Mucosa of gallbladder (tissue), 1 donor: ENCODE measurements at regions not wholly inside any gene's neighbourhood (a gene's known extent, or its start where the extent isn't known, plus 50 kb on each side); places are given as distances from the start of the nearest gene placed in this dataset.

ENCODE experiments used
- DNase-seq: peaks from one replicate; pipeline ENCODE4 v3.0.0-alpha.2; 2020; ENCODE audit warnings: low spot score
- donor health status: DM: no; HTN: no; CAD: no.

GRCh38 chr5:166163996-166164610, 2127.3 kb upstream of the WWC1 start:
- DNase-seq: no peak

GRCh38 chr5:166165596-166165995, 2125.8 kb upstream of the WWC1 start:
- no peak for DNase-seq

- DNase-seq: no peak
Measured at GRCh38 chr5:166166071-166166470, 2125.4 kb upstream of the WWC1 start.

GRCh38 chr5:166172597-166172996, 2118.8 kb upstream of the WWC1 start:
- DNase-seq: no peak

GRCh38 chr5:166178411-166179080, 2112.9 kb upstream of the WWC1 start:
- no peak for DNase-seq

GRCh38 chr5:166185185-166185584, 2106.3 kb upstream of the WWC1 start:
- DNase-seq: no peak

GRCh38 chr5:166188501-166189325, 2102.7 kb upstream of the WWC1 start:
- DNase-seq: no peak

- DNase-seq: no peak
Measured at GRCh38 chr5:166192696-166193095, 2098.7 kb upstream of the WWC1 start.

- no peak for DNase-seq
Measured at GRCh38 chr5:166195981-166196380, 2095.5 kb upstream of the WWC1 start.

- no peak for DNase-seq
Measured at GRCh38 chr5:166200532-166200931, 2090.9 kb upstream of the WWC1 start.

GRCh38 chr5:166211640-166212039, 2079.8 kb upstream of the WWC1 start:
- no peak for DNase-seq

GRCh38 chr5:166236327-166236726, 2055.1 kb upstream of the WWC1 start:
- DNase-seq: no peak

- DNase-seq: no peak
Measured at GRCh38 chr5:166240705-166241104, 2050.7 kb upstream of the WWC1 start.

- DNase-seq: no peak
Measured at GRCh38 chr5:166245556-166245955, 2045.9 kb upstream of the WWC1 start.

- DNase-seq: no peak
Measured at GRCh38 chr5:166251786-166252185, 2039.7 kb upstream of the WWC1 start.

- DNase-seq: no peak
Measured at GRCh38 chr5:166257661-166258060, 2033.8 kb upstream of the WWC1 start.

GRCh38 chr5:166262395-166262794, 2029.0 kb upstream of the WWC1 start:
- DNase-seq: no peak

- no peak for DNase-seq
Measured at GRCh38 chr5:166267907-166268306, 2023.5 kb upstream of the WWC1 start.

- no peak for DNase-seq
Measured at GRCh38 chr5:166270712-166271111, 2020.7 kb upstream of the WWC1 start.

- no peak for DNase-seq
Measured at GRCh38 chr5:166276006-166276405, 2015.4 kb upstream of the WWC1 start.

GRCh38 chr5:166279828-166280227, 2011.6 kb upstream of the WWC1 start:
- DNase-seq: no peak

GRCh38 chr5:166281433-166281832, 2010.0 kb upstream of the WWC1 start:
- DNase-seq: no peak

- DNase-seq: no peak
Measured at GRCh38 chr5:166282939-166283338, 2008.5 kb upstream of the WWC1 start.
